Neural progenitor cell (in vitro differentiated cells): ENCODE measurements at regions not wholly inside any gene's neighbourhood (a gene's known extent, or its start where the extent isn't known, plus 50 kb on each side); places are given as distances from the start of the nearest gene placed in this dataset.

Experiments used
- CTCF ChIP-seq: fragments of 200-600 bp; sonication (generic); IDR thresholded peaks from 2 replicates; pipeline ENCODE4 v1.5.1; 2017; ENCODE audit warnings: antibody characterized with exemption, mild to moderate bottlenecking
- EZH2 ChIP-seq: fragments of 200-600 bp; sonication (generic); IDR thresholded peaks from 2 replicates; pipeline ENCODE4 v1.6.1; 2017; ENCODE audit warnings: antibody characterized with exemption, mild to moderate bottlenecking, moderate library complexity
- EZH2phosphoT487 ChIP-seq: fragments of 200-600 bp; sonication (generic); IDR thresholded peaks from 2 replicates; pipeline ENCODE4 v1.6.1; 2017; ENCODE audit warnings: antibody characterized with exemption

- TF ChIP-seq CTCF (no peak), EZH2 (no peak), EZH2phosphoT487 (no peak)
Measured at GRCh38 chr1:60895252-60895651, 187.1 kb upstream of the NFIA start.
